Caco-2 (cell line): ENCODE measurements at regions not wholly inside any gene's neighbourhood (a gene's known extent, or its start where the extent isn't known, plus 50 kb on each side); places are given as distances from the start of the nearest gene placed in this dataset.

Experiments used
- BruUV-seq: library from RNA; stranded (reverse); fragments of 400-500 nt; replicated peaks from 2 replicates; lab custom pipeline; 2021; lab: Mats Ljungman, UMichigan
- CTCF ChIA-PET: fragments of 300-600 bp; sonication (Branson Sonifier 250); formaldehyde crosslinking; loops from one replicate; lab custom pipeline; 2022; ENCODE audit warnings: antibody characterized with exemption; lab: Charles Lee
- POLR2A ChIA-PET: fragments of 300-600 bp; sonication (Branson Sonifier 250); formaldehyde crosslinking; loops from one replicate; lab custom pipeline; 2022; ENCODE audit warnings: antibody characterized with exemption; lab: Charles Lee
- DNase-seq, 2 experiments: peaks; one replicate each; pipeline versions ENCODE4 v3.0.0 to v3.0.0-alpha.2; 2020 to 2022
- H3K27me3 ChIP-seq: replicated peaks from 2 replicates; pipeline ENCODE4 v1.6.0; 2011; ENCODE audit warnings: low read length; ENCODE audit not compliant: control insufficient read depth, insufficient read depth
- H3K36me3 ChIP-seq: 2 replicates; pipeline ENCODE4 v1.5.1; 2011; ENCODE audit warnings: low read length; ENCODE audit not compliant: control insufficient read depth, insufficient read depth
- H3K4me1 ChIP-seq: fragments of 250-450 bp; sonication (Bioruptor Pico); 2 replicates; pipeline ENCODE4 v1.5.1; 2020; ENCODE audit warnings: mild to moderate bottlenecking
- H3K4me3 ChIP-seq: 2 replicates; pipeline ENCODE4 v1.5.1; 2011; ENCODE audit warnings: low read depth, mild to moderate bottlenecking, control low read depth, low read length
- H3K9me3 ChIP-seq: fragments of 250-450 bp; sonication (Bioruptor Pico); 2 replicates; pipeline ENCODE4 v1.5.1; 2020; ENCODE audit warnings: mild to moderate bottlenecking, moderate library complexity
- H3K27ac Mint-ChIP-seq: one replicate; pipeline ENCODE4 v1.8.0; 2022; ENCODE audit warnings: mixed read lengths; ENCODE audit not compliant: unreplicated experiment
- H3K27me3 Mint-ChIP-seq: one replicate; pipeline ENCODE4 v1.8.0; 2022; ENCODE audit warnings: mixed read lengths; ENCODE audit not compliant: insufficient read depth, unreplicated experiment
- H3K36me3 Mint-ChIP-seq: one replicate; pipeline ENCODE4 v1.8.0; 2022; ENCODE audit warnings: mild to moderate bottlenecking, mixed read lengths; ENCODE audit not compliant: insufficient read depth, unreplicated experiment
- H3K4me1 Mint-ChIP-seq: one replicate; pipeline ENCODE4 v1.8.0; 2022; ENCODE audit warnings: low read depth, mixed read lengths; ENCODE audit not compliant: unreplicated experiment
- H3K4me3 Mint-ChIP-seq: one replicate; pipeline ENCODE4 v1.8.0; 2022; ENCODE audit warnings: mild to moderate bottlenecking, moderate library complexity, mixed read lengths; ENCODE audit not compliant: unreplicated experiment
- H3K9me3 Mint-ChIP-seq: one replicate; pipeline ENCODE4 v1.8.0; 2022; ENCODE audit warnings: mixed read lengths; ENCODE audit not compliant: unreplicated experiment
- CTCF ChIP-seq, 2 experiments: fragments of 200-600 bp in 1 of 2; IDR thresholded peaks; 1 replicate in 1 of 2; 2 replicates in 1 of 2; pipeline versions ENCODE4 v1.5.1 to v1.8.0; 2011 to 2022; ENCODE audit warnings: antibody characterized with exemption in 1 of 2, control low read depth in 1 of 2, inconsistent platforms in 1 of 2, low read depth in 1 of 2, low read length in 1 of 2, mild to moderate bottlenecking in 1 of 2, moderate library complexity in 1 of 2; ENCODE audit not compliant: insufficient read depth in 1 of 2, severe bottlenecking in 1 of 2, unreplicated experiment in 1 of 2
- intact Hi-C: fragments of 100-400 bp; cut with micrococcal nuclease; formaldehyde crosslinking; loops from one replicate; pipeline ENCODE4 v1.10.0; 2022; ENCODE audit not compliant: unreplicated experiment

DNA sequence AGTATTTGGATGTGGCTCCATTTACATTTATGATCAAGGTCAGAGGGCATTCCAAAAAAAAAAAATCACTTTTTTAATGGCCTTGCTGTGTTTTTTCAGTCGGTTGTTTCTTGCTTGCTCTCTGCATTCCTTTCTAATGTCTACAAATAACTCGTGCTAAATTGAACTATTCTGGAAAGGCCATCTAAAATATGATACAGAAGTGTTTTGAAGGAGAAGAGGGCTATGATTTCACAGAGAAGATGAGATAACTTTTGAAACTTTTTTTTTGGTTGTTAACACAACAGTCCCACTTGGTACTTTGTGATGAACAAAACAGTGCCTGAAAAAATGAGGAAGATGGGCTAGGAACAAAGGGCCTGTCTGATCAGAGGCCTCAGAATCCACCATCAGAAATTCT is 156.1 kb upstream of the SMLR1 start:
- no peak overlapping the region for H3K4me3 ChIP-seq
- intact Hi-C loops = no loop called here
- no peak overlapping the region for H3K27ac Mint-ChIP-seq
- no peak for DNase-seq
- H3K27me3 ChIP-seq = no peaks in the 10 kb centered on the region
- no peaks in the 10 kb centered on the region for H3K9me3 Mint-ChIP-seq
- no TSS peak for BruUV-seq
- POLR2A ChIA-PET = no interaction called here
- H3K9me3 ChIP-seq = no peaks in the 10 kb centered on the region
- CTCF ChIA-PET = no interaction called here
- no peaks in the 10 kb centered on the region for H3K36me3 ChIP-seq
- H3K4me1 ChIP-seq = no peaks in the 10 kb centered on the region
- H3K36me3 Mint-ChIP-seq = no peaks in the 10 kb centered on the region
- no peak for TF ChIP-seq CTCF (IDR thresholded peaks at IDR 0.05; ENCODE audit: insufficient read depth in 1 of 2, low read depth in 1 of 2, low read length in 1 of 2, severe bottlenecking in 1 of 2, unreplicated experiment in 1 of 2)
- H3K27me3 Mint-ChIP-seq = no peaks in the 10 kb centered on the region
- H3K4me1 Mint-ChIP-seq = no peaks in the 10 kb centered on the region
- no peak overlapping the region for H3K4me3 Mint-ChIP-seq

DNA sequence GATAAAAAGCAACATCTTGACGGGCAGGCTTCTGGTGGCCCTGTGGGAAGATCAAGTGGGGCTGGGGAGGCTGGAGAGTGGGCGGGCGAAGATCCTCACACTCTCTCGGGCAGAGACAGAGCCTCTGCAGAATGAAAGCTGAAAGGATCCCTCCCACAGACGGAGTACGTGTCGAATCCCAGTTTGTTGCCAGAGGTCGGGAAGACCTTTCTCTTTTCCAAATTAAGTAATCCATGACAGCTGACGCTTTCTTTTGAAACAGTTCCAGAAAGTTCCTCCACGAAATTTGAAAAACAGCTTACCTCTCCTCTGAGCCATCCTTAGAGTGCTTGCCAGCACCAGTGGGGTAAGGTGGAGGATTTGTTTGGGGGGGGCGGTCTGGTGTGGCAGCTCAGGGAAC is 155.6 kb upstream of the SMLR1 start:
- Histone ChIP-seq H3K4me1 (no peaks in the 10 kb centered on the region), H3K27me3 (no peaks in the 10 kb centered on the region), H3K9me3 (no peaks in the 10 kb centered on the region), H3K4me3 (no peak overlapping the region), H3K36me3 (no peaks in the 10 kb centered on the region)
- no TSS peak for BruUV-seq
- H3K4me1 Mint-ChIP-seq = no peaks in the 10 kb centered on the region
- no peak for TF ChIP-seq CTCF (IDR thresholded peaks at IDR 0.05; ENCODE audit: insufficient read depth in 1 of 2, low read depth in 1 of 2, low read length in 1 of 2, severe bottlenecking in 1 of 2, unreplicated experiment in 1 of 2)
- H3K27me3 Mint-ChIP-seq = peaks cover 2% of the 10 kb centered on the region
- CTCF ChIA-PET = no interaction called here
- DNase-seq = no peak
- H3K9me3 Mint-ChIP-seq = no peaks in the 10 kb centered on the region
- H3K36me3 Mint-ChIP-seq = no peaks in the 10 kb centered on the region
- H3K27ac Mint-ChIP-seq = no peak overlapping the region
- intact Hi-C loops = no loop called here
- POLR2A ChIA-PET = no interaction called here
- no peak overlapping the region for H3K4me3 Mint-ChIP-seq

DNA sequence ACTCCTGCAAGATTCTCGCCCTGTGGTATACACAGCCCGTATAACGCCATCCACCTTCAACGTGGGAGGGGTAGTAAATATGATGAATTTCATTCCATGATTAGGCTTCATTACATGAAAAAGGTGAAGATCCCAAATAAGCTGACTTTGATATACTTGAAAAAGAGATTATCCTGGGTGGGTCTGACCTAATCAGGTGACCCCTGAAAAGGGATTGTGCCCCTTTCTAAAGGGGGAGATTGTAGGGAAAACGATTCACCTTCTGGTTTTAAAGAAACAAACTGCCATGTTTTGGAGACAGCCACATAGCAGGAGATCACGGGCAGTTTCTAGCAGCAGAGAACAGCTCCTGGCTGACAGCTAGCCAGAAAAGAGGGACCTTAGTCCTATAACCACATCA is 155.1 kb upstream of the SMLR1 start:
- no peak for TF ChIP-seq CTCF (IDR thresholded peaks at IDR 0.05; ENCODE audit: insufficient read depth in 1 of 2, low read depth in 1 of 2, low read length in 1 of 2, severe bottlenecking in 1 of 2, unreplicated experiment in 1 of 2)
- Mint-ChIP-seq H3K36me3 (no peaks in the 10 kb centered on the region), H3K27me3 (peaks cover 2% of the 10 kb centered on the region), H3K4me3 (no peak overlapping the region), H3K9me3 (no peaks in the 10 kb centered on the region), H3K4me1 (no peaks in the 10 kb centered on the region), H3K27ac (no peak overlapping the region)
- H3K36me3 ChIP-seq = no peaks in the 10 kb centered on the region
- no peaks in the 10 kb centered on the region for H3K9me3 ChIP-seq
- H3K27me3 ChIP-seq = no peaks in the 10 kb centered on the region
- POLR2A ChIA-PET = no interaction called here
- intact Hi-C loops = no loop called here
- H3K4me3 ChIP-seq = no peak overlapping the region
- DNase-seq = no peak
- CTCF ChIA-PET = no interaction called here
- BruUV-seq = no TSS peak
- H3K4me1 ChIP-seq = no peaks in the 10 kb centered on the region
